Epithelial cell of prostate (primary cell): ENCODE measurements at regions not wholly inside any gene's neighbourhood (a gene's known extent, or its start where the extent isn't known, plus 50 kb on each side); places are given as distances from the start of the nearest gene placed in this dataset.

Source experiments
- DNase-seq: peaks from one replicate; pipeline ENCODE4 v3.0.0-alpha.2; 2011; ENCODE audit warnings: low read depth, low spot score
- H3K27ac ChIP-seq: fragments of 450-650 bp; 2 replicates; pipeline ENCODE4 v1.5.1; 2017; ENCODE audit warnings: mild to moderate bottlenecking

GRCh38 chr10:31720546-31720945, 208.1 kb downstream of the ARHGAP12 start:
- H3K27ac ChIP-seq, result no peak overlapping the region
- DNase-seq, result no peak

GRCh38 chr10:31709476-31709875, 219.2 kb downstream of the ARHGAP12 start:
- DNase-seq, result no peak
- H3K27ac ChIP-seq, result no peak overlapping the region

GRCh38 chr10:31709028-31709427, 219.6 kb downstream of the ARHGAP12 start:
- no peak overlapping the region for H3K27ac ChIP-seq

GRCh38 chr10:31708474-31708873, 220.2 kb downstream of the ARHGAP12 start:
- no peak for DNase-seq
- H3K27ac ChIP-seq, result no peak overlapping the region

More at GRCh38 chr10:31709028-31709427, 219.6 kb downstream of the ARHGAP12 start:
- no peak for DNase-seq

DNA sequence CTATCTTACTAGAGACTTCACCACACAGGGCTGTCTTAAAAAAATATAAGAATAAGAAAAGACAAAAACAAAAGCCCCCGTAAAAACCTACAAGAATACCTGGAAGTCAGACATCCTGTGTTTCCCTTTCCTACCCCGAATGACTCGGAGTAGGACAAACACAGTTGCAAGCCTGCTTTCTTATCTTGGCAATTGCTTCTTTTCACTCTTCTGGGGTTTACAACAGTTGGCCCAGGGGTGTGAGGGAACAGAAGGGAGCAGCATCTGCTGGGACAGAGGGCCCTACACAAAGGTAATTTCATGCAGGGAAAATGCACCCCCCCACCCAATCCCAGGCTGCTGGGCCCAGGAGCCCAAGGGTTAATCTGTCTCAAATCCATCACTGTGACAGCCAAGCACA, 220.6 kb downstream of the ARHGAP12 start:
- no peak overlapping the region for H3K27ac ChIP-seq
- no peak for DNase-seq

- H3K27ac ChIP-seq, result no peak overlapping the region
Measured at GRCh38 chr10:31707093-31708039, 221.3 kb downstream of the ARHGAP12 start.

DNA sequence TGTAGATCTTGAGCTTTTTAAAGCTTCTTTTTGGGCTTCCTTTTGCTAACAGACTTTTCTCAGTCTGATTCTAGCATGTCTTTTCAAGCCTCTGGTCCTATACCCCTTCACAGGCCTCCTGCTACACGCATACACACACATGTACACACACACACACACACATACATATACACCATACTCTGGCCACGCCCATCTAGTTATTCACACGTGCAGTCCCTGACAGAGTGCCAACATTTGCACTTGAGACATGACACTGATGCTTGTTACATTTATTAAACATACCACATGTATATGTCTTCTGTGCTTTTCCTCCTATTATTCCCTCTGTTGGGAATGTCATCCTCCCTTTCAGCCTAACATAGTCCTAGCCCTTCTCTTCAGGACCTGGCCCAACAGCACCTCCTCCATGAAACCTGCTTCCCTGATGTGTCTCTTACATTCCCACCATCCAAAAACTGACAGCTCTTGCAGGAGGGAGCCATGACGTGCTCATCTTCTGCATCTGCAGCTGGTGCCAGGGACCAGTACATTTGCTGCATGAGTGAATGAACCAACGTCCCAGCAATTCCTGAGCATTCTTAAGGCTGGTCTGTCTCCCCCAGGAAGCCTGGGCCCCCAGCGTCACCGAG, 222.1 kb downstream of the ARHGAP12 start:
- DNase-seq, result no peak
- H3K27ac ChIP-seq, result no peak overlapping the region

More at GRCh38 chr10:31707093-31708039, 221.3 kb downstream of the ARHGAP12 start:
- no peak for DNase-seq

- DNase-seq, result no peak
- no peak overlapping the region for H3K27ac ChIP-seq
Measured at GRCh38 chr10:31705136-31705535, 223.5 kb downstream of the ARHGAP12 start.

DNA sequence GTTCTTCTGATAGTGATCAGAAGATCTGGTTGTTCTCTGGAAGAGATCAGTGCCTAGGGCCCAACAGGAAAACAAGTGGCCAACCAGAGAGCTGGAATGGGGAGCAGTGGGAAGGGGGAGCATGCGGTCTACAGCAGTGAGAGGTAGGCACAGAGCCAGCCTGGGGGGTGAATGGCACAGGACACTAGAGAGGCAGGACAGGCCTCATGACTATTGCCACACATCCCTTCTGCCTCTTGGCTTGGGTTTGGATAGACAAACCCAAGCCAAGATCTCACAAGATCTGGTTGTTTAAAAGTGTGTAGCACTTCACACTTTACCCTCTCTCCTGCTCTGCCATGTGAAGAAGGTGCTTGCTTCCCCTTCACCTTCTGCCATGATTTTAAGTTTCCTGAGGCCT, 224.4 kb downstream of the ARHGAP12 start:
- no peak for DNase-seq
- H3K27ac ChIP-seq, result no peak overlapping the region

DNA sequence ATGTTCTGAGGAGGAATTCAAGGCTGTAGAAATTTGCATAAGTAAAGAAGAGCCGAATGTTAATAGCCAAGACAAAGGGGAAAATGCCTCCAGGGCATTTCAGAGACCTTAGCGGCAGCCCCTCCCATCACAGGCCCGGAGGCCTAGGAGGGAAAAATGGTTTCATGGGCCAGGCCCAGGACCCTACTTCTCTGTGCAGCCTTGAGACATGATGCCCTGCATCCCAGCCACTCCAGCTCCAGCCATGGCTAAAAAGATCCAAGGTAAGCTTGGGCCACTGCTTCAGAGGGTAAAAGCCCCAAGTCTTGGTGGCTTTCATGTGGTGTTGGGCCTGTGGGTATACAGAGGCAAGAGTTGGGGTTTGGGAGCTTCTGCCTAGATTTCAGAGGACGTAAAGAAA, 225.7 kb downstream of the ARHGAP12 start:
- H3K27ac ChIP-seq, result no peak overlapping the region
- DNase-seq, result no peak

DNA sequence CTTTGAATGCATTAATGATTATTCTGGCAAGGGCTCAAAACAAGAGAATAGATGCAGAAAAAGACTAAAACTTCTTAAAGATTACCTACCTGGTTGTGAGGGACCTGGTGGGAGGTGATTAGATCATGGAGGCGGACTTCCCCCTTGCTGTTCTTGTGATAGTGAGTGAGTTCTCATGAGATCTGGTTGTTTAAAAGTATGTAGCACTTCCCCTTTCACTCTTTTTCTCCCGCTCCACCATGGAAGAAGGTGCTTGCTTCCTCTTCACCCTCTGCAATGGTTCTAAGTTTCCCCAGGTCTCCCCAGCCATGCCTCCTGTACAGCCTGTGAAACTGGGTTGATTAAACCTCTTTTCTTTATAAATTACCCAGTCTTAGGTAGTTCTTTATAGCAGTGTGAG, 226.6 kb downstream of the ARHGAP12 start:
- no peak overlapping the region for H3K27ac ChIP-seq
- no peak for DNase-seq

DNA sequence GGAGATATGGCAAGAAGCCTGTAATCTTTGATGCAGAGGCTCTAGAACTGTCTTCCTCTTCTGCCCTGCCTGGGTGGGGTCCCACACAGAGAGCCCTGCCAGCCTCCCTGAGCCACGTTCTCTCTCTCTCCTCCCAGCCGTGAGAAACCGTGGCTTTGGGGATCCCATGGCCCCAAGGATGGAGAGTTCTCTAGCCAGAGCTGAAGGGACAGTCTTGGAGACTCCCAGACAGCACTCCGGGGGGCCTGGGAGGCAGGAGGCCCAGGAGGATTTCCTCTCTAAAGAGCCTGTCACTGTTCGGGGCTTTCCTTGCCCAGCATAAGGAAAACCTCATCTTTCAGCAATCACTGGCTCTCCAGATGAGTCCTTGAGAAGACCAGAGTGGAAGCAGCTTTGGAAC, 227.1 kb downstream of the ARHGAP12 start:
- no peak overlapping the region for H3K27ac ChIP-seq
- DNase-seq, result no peak

DNA sequence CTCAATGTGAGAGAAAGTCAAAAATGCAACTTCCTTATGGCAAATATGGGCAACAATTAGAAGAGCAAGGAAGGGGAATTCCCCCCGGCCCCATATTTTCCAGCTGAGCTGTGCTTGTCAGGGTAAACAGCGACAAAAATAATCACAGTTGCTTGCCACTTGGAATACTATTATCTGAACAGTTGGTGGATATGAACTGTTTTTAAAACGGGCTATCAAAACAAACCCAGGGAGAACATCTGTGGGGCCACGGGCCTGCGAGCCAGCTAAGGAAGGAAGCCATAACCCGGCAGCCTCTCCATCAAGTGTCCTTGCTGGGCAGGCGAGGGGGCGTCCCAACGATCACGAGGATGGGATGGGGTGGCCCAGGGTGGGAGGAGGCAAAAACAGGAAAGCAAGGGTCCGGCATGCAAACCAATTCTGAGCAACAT, 228.4 kb downstream of the ARHGAP12 start:
- no peak for DNase-seq
- no peak overlapping the region for H3K27ac ChIP-seq

- H3K27ac ChIP-seq, result no peak overlapping the region
- no peak for DNase-seq
Measured at GRCh38 chr10:31698181-31698830, 230.3 kb downstream of the ARHGAP12 start.

- DNase-seq, result no peak
- H3K27ac ChIP-seq, result no peak overlapping the region
Measured at GRCh38 chr10:31697271-31698180, 231.1 kb downstream of the ARHGAP12 start.

DNA sequence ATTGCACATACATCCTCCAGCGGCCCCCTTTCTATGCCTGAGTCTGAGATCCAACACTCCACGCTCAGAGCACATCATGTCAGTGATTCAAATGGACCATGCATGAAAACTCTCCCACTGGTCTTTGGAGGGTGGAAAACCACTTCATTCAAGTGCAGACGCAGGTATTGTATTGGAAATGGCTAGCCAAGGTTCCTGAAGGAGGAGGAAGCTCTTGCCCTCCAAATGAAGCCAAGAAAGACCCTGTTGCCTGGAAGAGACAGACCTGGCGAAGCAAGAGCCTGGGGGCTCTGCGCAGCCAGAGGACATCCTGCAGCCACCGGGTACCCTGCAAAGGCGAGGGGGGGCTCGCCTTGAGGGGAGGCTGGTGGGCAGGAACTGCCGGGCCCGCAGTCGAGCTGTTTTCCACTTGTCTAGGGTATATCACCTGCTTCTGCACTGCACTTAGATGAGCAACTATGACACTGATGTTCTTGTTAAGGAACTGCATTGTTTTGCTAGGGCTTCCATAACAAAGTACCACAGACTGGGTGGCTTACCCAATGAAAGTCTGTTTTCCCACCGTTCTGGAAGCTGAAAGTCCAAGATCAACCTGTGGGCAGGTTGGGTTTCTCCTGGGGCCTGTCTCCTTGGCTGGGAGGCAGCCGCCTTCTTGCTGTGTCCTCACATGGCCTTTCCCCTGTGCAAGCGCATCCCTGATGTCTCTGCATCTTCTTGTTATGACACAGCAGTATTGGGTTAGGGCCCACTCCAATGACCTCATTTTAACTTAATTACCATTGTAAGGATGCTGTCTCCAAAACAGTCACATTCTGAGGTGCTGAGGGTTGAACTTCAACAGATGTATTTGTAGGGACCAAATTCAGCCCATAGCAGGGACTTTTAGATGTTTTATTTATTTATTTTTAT, 233.4 kb downstream of the ARHGAP12 start:
- H3K27ac ChIP-seq, result no peak overlapping the region
- DNase-seq, result no peak

GRCh38 chr10:31694126-31694685, 234.4 kb downstream of the ARHGAP12 start:
- H3K27ac ChIP-seq, result no peak overlapping the region
- DNase-seq, result no peak

DNA sequence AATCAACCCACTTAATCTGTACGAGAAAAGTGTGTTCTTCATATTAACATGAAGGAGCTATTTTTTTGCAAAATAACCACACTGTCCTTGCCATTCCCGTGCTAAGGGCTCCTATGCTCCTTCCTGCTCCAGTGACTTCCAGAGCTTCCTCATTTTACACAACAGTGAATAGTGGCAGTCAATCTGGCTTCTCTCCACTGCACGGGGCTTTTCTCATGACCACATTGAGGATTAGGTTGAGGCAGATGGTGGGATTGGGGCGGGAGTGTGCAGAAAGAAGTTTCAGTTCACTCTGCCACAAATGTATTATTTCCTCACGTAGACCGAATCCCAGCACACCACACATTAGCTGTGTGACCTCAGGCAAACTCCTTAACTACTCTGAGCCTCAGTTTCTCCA, 235.1 kb downstream of the ARHGAP12 start:
- no peak overlapping the region for H3K27ac ChIP-seq

DNA sequence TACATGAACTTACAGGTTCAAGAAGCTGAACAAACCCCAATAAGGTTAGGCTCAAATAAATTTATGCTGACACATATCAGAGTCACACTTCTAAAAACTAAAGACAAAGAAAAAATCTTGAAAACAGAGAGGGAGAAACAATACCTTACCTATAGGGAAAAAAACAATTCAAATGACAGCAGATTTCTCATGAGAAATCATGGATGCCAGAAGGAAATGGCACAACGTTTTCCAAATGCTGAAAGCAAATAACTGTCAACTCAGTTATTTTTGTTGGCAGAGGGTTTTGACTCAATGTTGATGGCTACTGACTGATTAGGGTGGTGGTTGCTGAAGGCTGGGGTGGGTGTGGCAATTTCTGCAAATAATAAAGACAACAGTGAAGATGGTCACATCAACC, 239.4 kb downstream of the ARHGAP12 start:
- DNase-seq, result no peak
- H3K27ac ChIP-seq, result no peak overlapping the region

More for the DNA sequence above, 235.1 kb downstream of the ARHGAP12 start:
- no peak for DNase-seq
